HL-60/S4 treated with retinoic acid at 250 ng/mL for 4 days and 3 days (cell line): ENCODE measurements at regions not wholly inside any gene's neighbourhood (a gene's known extent, or its start where the extent isn't known, plus 50 kb on each side); places are given as distances from the start of the nearest gene placed in this dataset.

Experiments used
- in situ Hi-C: fragments of 300-500 bp; cut with MboI; formaldehyde crosslinking; loops from 2 replicates; pipeline ENCODE4 v1.7.0; 2022; ENCODE audit warnings: low sequenced_read_pairs

GRCh38 chr6:164337024-164337924 is 922.8 kb downstream of the QKI start:
- in situ Hi-C loops, result no loop called here

GRCh38 chr6:164336455-164336854 is 921.9 kb downstream of the QKI start:
- in situ Hi-C loops, result no loop called here

GRCh38 chr6:164331026-164331425 is 916.5 kb downstream of the QKI start:
- in situ Hi-C loops, result no loop called here

GRCh38 chr6:164325168-164325567 is 910.6 kb downstream of the QKI start:
- in situ Hi-C loops, result no loop called here

DNA sequence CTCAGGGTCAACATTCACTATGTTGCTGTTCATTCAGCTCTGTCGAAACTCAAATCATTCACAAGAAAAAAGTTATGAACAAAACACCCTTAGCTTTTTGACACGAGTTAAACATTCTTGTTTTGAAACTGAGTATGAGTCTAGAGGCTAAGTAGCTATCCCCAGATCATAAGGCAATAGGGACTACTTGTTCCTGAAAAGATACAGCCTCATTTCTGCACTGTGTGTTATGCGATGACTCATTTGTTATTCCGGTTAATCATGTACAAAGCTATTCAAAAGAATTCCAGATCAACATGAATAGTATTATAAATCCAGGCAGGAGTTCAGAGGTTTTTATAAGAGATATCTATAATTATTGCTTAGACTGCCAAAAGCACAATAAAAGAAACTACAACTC is 908.0 kb downstream of the QKI start:
- in situ Hi-C loops, result no loop called here

DNA sequence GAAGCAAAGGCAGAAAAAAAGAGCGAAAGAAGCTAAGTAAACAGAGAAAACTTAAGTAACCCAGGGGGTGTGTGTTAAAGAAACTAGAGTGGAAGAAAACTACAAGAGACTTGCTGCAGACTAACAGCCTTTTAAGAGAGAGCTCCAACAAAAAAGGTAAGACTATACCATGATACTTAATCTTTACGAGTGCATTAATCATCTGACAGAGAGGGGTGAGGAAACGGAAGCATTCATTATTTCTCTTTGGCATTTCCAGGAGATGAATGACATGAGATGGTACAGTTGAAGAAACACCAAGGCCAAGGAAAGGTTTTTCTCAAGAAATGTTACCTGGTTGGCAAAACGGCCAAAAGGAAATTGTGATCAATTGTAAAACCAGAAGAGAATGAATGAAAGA is 906.8 kb downstream of the QKI start:
- in situ Hi-C loops, result no loop called here

- in situ Hi-C loops, result no loop called here
Observed at GRCh38 chr6:164315376-164315775, 900.9 kb downstream of the QKI start.

DNA sequence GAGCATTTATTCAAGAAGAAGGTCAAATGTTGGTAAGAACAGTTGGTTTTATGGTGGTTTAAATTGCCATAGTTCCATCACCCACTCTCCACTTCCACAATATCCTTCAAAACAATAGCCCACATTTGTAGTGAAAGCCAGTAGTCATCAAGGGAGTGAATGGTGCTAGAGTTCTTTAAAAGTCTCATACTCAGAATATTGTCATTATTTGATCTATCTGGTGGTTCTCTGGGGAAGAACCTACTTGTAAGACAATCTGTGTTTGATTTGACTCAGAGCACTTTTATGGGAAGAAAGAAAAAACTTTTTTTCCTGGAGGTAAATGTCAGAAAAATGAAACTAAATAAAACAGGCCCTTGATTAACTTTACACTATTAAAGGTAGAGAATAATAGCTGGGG is 893.8 kb downstream of the QKI start:
- in situ Hi-C loops, result no loop called here

DNA sequence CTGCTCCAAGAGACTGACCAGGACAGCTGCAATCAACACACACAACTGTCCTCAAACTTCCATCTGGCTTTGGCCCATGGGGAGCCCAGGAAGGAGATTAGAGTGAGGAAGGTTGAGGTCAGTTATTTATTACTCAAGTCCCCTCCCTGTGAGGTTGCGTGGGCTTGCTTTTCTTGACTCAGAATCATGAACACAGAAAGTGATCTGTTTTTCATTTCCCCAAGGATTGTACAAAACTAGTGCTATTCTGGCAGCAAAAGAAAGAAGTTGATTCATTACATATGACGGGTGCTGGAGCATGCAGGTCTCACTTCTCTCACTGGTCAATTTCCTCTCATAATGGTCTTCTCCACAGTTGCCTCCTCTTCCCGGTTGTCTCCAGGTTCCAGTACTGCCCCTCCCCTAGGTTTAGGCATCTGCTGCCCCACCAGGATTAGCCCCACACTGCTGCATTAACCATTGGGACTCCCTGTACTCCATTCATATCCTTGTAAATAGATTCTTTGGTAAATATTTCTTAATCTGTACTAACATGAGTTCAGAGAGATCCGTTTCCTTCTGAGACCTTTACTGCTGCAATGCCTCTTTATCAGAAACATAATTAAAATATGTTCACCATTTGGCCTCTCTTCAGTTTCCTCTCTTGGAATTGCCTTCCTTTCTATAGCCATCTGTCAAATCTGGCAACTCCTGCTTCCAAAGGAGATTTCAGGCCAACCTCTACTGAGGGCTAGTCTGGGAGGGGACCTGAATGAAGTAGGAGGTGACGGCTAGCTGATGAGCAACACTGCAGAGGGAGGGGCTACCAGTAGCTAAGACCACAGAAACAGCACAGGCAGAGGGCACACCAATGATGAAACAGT is 888.8 kb downstream of the QKI start:
- in situ Hi-C loops, result no loop called here

DNA sequence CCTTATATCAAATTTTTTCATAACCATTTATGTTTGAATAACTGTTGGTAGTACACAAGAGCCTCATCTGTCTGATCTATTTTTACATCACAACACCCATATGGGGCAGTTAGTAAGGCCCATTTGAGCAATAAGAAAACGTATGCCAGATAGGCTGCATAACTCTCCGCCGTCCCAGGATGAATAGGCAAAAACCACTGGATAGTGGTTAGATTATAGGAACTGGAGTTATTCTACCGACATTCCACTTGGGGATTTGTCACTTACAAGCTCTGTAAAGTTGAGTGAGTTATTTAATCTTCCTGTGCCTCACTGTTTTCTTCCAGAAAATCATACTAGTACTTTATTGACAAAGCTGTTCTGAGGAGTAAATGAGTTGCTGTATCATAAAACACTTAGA is 881.9 kb downstream of the QKI start:
- in situ Hi-C loops, result no loop called here

GRCh38 chr6:164294047-164294784 is 879.7 kb downstream of the QKI start:
- in situ Hi-C loops, result no loop called here

- in situ Hi-C loops, result no loop called here
Observed at GRCh38 chr6:164291224-164291623, 876.7 kb downstream of the QKI start.

- in situ Hi-C loops, result no loop called here
Observed at GRCh38 chr6:164290101-164290500, 875.6 kb downstream of the QKI start.

GRCh38 chr6:164286011-164286410 is 871.5 kb downstream of the QKI start:
- in situ Hi-C loops, result no loop called here

DNA sequence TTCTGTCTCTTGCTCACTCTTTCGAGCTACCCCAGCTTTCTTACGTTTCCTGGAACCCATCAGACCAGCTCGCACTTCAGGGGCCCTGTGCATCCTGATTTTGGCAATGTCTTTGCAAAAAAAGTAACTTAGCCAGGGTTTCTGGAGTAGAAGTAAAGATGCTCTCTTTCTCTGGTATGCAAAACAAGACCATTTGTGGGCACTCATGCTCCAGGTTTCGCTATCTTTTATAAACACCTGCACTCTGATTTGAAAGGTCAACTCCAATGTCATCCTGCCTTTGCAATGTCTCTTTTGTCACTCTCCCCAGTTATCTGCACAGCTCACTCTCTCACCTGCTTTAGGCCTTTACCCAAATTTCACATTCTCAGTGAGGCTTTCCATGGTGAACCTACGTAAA is 869.1 kb downstream of the QKI start:
- in situ Hi-C loops, result no loop called here

DNA sequence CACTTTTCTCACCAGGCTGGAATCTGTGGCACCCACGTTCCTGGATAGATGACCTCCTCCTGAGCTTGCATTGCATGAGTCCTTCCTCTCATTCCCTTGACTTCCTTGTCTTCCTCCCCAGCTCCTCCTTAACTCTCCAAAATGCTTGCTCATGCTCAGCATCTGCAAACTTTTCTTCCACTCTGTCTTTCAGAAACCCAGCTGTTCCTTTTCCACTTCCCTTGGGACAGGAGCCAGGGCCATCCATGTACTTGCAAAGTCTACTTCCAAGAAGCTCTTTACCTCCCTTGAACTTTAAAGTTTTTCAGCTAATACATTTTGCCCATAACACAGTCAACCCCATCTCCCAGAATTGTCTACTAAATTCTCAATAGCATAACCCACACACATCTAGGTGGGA is 861.7 kb downstream of the QKI start:
- in situ Hi-C loops, result no loop called here

- in situ Hi-C loops, result no loop called here
Observed at GRCh38 chr6:164275773-164276172, 861.3 kb downstream of the QKI start.

DNA sequence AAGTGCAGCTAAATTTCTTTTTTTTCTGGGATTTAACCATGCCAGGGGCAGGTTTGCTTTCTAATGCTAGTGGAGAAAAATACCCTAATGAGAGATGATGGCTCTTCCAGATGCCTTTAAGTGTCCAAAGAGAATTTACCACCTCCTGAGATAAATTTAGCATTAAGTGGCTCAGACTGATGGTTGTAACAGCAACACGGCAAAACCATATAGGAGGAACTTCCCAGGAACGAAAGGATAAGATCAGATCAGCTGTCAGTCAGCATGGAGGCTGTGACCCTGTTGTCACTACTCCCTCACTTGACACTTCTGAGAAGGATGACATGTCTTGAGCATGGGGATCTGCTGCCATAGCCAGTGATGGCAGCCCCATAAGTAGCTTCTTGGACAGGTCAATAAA is 860.0 kb downstream of the QKI start:
- in situ Hi-C loops, result no loop called here

DNA sequence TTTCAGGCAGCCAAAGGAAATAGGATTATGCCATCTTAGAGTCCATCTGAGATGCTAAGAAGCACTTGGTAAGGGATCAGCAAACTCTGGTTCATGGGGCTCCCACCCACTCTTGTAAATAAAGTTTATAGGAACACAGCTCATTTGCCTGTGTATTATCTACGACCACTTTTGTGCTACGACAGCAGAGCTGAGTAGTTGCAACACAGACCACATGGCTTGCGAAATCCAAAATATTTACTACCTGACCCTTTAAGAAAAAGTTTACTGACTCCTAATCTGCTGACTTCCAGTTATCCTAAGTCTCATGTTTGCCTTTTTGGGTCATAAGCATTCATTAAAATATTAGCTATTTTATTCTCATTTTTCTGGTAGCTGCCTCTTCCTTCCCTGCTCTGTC is 859.0 kb downstream of the QKI start:
- in situ Hi-C loops, result no loop called here

- in situ Hi-C loops, result no loop called here
Observed at GRCh38 chr6:164266851-164267250, 852.3 kb downstream of the QKI start.

GRCh38 chr6:164262348-164262747 is 847.8 kb downstream of the QKI start:
- in situ Hi-C loops, result no loop called here
